ENCODE measurements at regions not wholly inside any gene's neighbourhood (a gene's known extent, or its start where the extent isn't known, plus 50 kb on each side); places are given as distances from the start of the nearest gene placed in this dataset.

- POLR2A ChIA-PET, result no interaction called here
- H3K4me2 ChIP-seq (ENCODE audit: control insufficient read depth, insufficient read depth), result no peak overlapping the region
- no peaks in the 10 kb centered on the region for H3K9me3 ChIP-seq (replicated peaks; ENCODE audit: control insufficient read depth, insufficient read depth, low read length)
- no peaks in the 10 kb centered on the region for H3K79me2 ChIP-seq (ENCODE audit: control insufficient read depth, insufficient read depth, low read length)
- in situ Hi-C loops (cut with MboI) (no loop called here), intact Hi-C loops (cut with micrococcal nuclease; ENCODE audit: unreplicated experiment) (no loop called here)
- H3K27ac ChIP-seq (ENCODE audit: control insufficient read depth, insufficient read depth), result no peak overlapping the region
- no peak for FAIRE-seq
- no peak for DNase-seq (ENCODE audit: low read depth, low spot score)
- H2AFZ ChIP-seq (ENCODE audit: control insufficient read depth, low read depth, low read length), result no peak overlapping the region
- BruUV-seq (replicated peaks), result no TSS peak
- H3K27me3 ChIP-seq (replicated peaks in 1 of 2; ENCODE audit: control insufficient read depth in 2 of 2, insufficient read depth in 2 of 2, low read length in 1 of 2), result no peaks in the 10 kb centered on the region
- SMC1A ChIA-PET (ENCODE audit: uncharacterized antibody, unreplicated experiment), result no interaction called here
- 11% methylated on average over 4 of the region's 4 CpGs for WGBS (ENCODE audit: insufficient coverage, insufficient replicate concordance, low lambda C conversion rate, missing lambda C conversion rate)
- no peak overlapping the region for H3K9ac ChIP-seq (ENCODE audit: control insufficient read depth, insufficient read depth, low read length)
- CTCF ChIA-PET, result interaction anchor here (0.6 kb wide), 1 partner anchor 16 kb away, joined by 4 read pairs; no protein-coding TSS in a partner anchor
- H3K4me1 ChIP-seq (ENCODE audit: control insufficient read depth, insufficient read depth, low read length), result no peaks in the 10 kb centered on the region
- H3K4me3 ChIP-seq, result no peak overlapping the region
- RAD21 ChIA-PET (ENCODE audit: unreplicated experiment), result no interaction called here
- no peaks in the 10 kb centered on the region for H3K36me3 ChIP-seq (ENCODE audit: control insufficient read depth in 2 of 2, insufficient read depth in 2 of 2, low read length in 1 of 2)
- no peak for TF ChIP-seq NFYB (IDR thresholded peaks at IDR 0.05; ENCODE audit: insufficient read depth, low read depth, low read length)
- no peak for TF ChIP-seq USF1 (IDR thresholded peaks at IDR 0.05; ENCODE audit: borderline replicate concordance, extremely low read length, insufficient read depth, low read depth, low read length)
- TF ChIP-seq EZH2 (IDR thresholded peaks at IDR 0.05; ENCODE audit: borderline replicate concordance, control insufficient read depth, low read depth, low read length), result no peak
- TF ChIP-seq ZBTB11 (CRISPR knock-in tag; IDR thresholded peaks at IDR 0.05), result no peak
- no peak for TF ChIP-seq ZNF217 (IDR thresholded peaks at IDR 0.05)
- TF ChIP-seq NFYA (IDR thresholded peaks at IDR 0.05; ENCODE audit: borderline replicate concordance, low read depth, low read length), result no peak
- TF ChIP-seq FOXK2 (IDR thresholded peaks at IDR 0.05), result no peak
- no peak for TF ChIP-seq GABPA (IDR thresholded peaks at IDR 0.05; ENCODE audit: low read depth)
- TF ChIP-seq BACH1 (IDR thresholded peaks at IDR 0.05; ENCODE audit: borderline replicate concordance), result no peak
- no peak for ATAC-seq
- H4K20me1 ChIP-seq (ENCODE audit: control insufficient read depth, insufficient read depth), result no peaks in the 10 kb centered on the region
These were observed 773.9 kb downstream of the NR2F1-AS1 start for GRCh38 chr5:92807085-92807484.

Data from GM12878 (cell line).